HEK293 (cell line): ENCODE measurements at regions not wholly inside any gene's neighbourhood (a gene's known extent, or its start where the extent isn't known, plus 50 kb on each side); places are given as distances from the start of the nearest gene placed in this dataset.

Experiments
- GFI1B ChIP-seq: fragments of 450-650 bp; formaldehyde crosslinking; IDR thresholded peaks from 2 replicates; pipeline ENCODE4 v1.5.1; 2016; ENCODE audit warnings: missing biosample characterization, missing genetic modification characterization
- KLF7 ChIP-seq: fragments of 450-650 bp; formaldehyde crosslinking; IDR thresholded peaks from 2 replicates; pipeline ENCODE4 v1.5.1; 2016; ENCODE audit warnings: missing biosample characterization, missing genetic modification characterization, borderline replicate concordance
- ZBTB7A ChIP-seq: fragments of 450-650 bp; formaldehyde crosslinking; IDR thresholded peaks from 2 replicates; pipeline ENCODE4 v1.5.1; 2016; ENCODE audit warnings: low read depth, missing biosample characterization, missing genetic modification characterization
- TF ChIP-seq, protein P1 (sequence below): fragments of 450-650 bp; formaldehyde crosslinking; IDR thresholded peaks from 2 replicates; pipeline ENCODE4 v1.5.1; 2016; ENCODE audit warnings: missing biosample characterization, missing genetic modification characterization
- TF ChIP-seq, protein P2 (sequence below): sonication (generic); formaldehyde crosslinking; IDR thresholded peaks from 2 replicates; pipeline ENCODE4 v1.8.1; 2022; ENCODE audit warnings: mild to moderate bottlenecking, moderate library complexity, missing genetic modification reagents
- TF ChIP-seq, protein P3 (sequence below): fragments of 450-650 bp; formaldehyde crosslinking; IDR thresholded peaks from 2 replicates; pipeline ENCODE4 v1.5.1; 2017; ENCODE audit warnings: missing biosample characterization, missing genetic modification characterization

DNA sequence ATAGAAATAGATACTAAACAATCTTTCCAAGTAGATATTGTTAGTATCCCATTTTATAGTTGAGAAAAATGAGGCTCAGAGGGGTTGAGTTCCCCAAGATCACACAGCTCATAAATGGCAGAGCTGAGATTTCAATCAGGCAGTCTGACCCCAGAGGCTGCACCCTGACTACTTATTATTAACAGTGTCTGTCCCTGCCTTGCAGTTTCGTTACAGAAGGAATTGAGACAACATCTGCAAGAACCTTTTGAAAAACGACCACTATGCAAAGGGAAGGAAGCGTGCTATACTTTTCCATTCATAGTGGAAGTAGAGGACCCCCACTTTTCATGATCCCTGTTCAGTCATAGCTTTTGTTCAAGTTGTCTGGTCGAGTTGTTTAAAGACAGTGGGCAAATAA, 53.2 kb upstream of the SEC11C start:
- no peak for TF ChIP-seq ZBTB7A (tag by site-specific recombination)
- TF ChIP-seq, protein P1, sequence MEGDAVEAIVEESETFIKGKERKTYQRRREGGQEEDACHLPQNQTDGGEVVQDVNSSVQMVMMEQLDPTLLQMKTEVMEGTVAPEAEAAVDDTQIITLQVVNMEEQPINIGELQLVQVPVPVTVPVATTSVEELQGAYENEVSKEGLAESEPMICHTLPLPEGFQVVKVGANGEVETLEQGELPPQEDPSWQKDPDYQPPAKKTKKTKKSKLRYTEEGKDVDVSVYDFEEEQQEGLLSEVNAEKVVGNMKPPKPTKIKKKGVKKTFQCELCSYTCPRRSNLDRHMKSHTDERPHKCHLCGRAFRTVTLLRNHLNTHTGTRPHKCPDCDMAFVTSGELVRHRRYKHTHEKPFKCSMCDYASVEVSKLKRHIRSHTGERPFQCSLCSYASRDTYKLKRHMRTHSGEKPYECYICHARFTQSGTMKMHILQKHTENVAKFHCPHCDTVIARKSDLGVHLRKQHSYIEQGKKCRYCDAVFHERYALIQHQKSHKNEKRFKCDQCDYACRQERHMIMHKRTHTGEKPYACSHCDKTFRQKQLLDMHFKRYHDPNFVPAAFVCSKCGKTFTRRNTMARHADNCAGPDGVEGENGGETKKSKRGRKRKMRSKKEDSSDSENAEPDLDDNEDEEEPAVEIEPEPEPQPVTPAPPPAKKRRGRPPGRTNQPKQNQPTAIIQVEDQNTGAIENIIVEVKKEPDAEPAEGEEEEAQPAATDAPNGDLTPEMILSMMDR (tag by site-specific recombination): no peak
- TF ChIP-seq, protein P2, sequence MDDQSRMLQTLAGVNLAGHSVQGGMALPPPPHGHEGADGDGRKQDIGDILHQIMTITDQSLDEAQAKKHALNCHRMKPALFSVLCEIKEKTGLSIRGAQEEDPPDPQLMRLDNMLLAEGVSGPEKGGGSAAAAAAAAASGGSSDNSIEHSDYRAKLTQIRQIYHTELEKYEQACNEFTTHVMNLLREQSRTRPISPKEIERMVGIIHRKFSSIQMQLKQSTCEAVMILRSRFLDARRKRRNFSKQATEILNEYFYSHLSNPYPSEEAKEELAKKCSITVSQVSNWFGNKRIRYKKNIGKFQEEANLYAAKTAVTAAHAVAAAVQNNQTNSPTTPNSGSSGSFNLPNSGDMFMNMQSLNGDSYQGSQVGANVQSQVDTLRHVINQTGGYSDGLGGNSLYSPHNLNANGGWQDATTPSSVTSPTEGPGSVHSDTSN (CRISPR knock-in tag): no peak
- TF ChIP-seq, protein P3, sequence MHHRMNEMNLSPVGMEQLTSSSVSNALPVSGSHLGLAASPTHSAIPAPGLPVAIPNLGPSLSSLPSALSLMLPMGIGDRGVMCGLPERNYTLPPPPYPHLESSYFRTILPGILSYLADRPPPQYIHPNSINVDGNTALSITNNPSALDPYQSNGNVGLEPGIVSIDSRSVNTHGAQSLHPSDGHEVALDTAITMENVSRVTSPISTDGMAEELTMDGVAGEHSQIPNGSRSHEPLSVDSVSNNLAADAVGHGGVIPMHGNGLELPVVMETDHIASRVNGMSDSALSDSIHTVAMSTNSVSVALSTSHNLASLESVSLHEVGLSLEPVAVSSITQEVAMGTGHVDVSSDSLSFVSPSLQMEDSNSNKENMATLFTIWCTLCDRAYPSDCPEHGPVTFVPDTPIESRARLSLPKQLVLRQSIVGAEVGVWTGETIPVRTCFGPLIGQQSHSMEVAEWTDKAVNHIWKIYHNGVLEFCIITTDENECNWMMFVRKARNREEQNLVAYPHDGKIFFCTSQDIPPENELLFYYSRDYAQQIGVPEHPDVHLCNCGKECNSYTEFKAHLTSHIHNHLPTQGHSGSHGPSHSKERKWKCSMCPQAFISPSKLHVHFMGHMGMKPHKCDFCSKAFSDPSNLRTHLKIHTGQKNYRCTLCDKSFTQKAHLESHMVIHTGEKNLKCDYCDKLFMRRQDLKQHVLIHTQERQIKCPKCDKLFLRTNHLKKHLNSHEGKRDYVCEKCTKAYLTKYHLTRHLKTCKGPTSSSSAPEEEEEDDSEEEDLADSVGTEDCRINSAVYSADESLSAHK (tag by site-specific recombination): no peak
- TF ChIP-seq KLF7: no peak
- no peak for TF ChIP-seq GFI1B (tag by site-specific recombination)
